ENCODE measurements at regions not wholly inside any gene's neighbourhood (a gene's known extent, or its start where the extent isn't known, plus 50 kb on each side); places are given as distances from the start of the nearest gene placed in this dataset.

DNA sequence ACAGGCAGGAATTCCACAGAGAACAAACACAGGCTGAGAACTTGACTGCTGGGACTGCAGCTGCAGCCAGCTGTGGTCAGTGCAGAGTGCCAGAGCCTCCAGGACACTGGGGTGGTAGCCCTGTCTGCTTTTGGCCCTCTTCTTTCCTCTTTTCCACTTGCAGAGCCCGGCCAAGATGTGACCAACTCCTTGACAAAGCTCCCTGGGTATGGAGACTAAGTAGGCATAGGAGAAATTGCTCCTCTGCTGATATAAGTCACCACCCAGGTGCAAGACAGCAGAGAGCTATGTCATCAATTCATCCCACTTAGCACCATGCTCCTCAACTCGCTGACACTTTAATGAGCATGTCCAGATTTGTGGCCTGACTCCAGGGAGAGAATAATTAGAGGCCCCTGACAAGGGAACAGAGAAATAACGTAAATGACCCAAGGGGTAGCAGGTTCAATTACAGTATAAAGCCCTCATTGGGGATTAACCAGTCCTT lies 369.4 kb upstream of the B3GAT1 start:
- TF ChIP-seq, protein P1, sequence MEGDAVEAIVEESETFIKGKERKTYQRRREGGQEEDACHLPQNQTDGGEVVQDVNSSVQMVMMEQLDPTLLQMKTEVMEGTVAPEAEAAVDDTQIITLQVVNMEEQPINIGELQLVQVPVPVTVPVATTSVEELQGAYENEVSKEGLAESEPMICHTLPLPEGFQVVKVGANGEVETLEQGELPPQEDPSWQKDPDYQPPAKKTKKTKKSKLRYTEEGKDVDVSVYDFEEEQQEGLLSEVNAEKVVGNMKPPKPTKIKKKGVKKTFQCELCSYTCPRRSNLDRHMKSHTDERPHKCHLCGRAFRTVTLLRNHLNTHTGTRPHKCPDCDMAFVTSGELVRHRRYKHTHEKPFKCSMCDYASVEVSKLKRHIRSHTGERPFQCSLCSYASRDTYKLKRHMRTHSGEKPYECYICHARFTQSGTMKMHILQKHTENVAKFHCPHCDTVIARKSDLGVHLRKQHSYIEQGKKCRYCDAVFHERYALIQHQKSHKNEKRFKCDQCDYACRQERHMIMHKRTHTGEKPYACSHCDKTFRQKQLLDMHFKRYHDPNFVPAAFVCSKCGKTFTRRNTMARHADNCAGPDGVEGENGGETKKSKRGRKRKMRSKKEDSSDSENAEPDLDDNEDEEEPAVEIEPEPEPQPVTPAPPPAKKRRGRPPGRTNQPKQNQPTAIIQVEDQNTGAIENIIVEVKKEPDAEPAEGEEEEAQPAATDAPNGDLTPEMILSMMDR (IDR thresholded peaks at IDR 0.05) = no peak
- TF ChIP-seq EZH2 (IDR thresholded peaks at IDR 0.05; ENCODE audit: borderline replicate concordance, insufficient read depth, low read depth, low read length, poor library complexity, severe bottlenecking) = no peak
